GM18505 (cell line): ENCODE measurements at regions not wholly inside any gene's neighbourhood (a gene's known extent, or its start where the extent isn't known, plus 50 kb on each side); places are given as distances from the start of the nearest gene placed in this dataset.

Experiments
- ATAC-seq: cut with Tn5 transposase; IDR thresholded peaks from one replicate; pipeline ENCODE4 v1.9.1; 2021; ENCODE audit not compliant: unreplicated experiment
- POLR2A ChIP-seq: IDR thresholded peaks from 4 replicates; pipeline ENCODE4 v1.6.1; 2011; ENCODE audit warnings: borderline replicate concordance; ENCODE audit not compliant: insufficient read depth, insufficient read length; ENCODE audit errors: extremely low read depth

DNA sequence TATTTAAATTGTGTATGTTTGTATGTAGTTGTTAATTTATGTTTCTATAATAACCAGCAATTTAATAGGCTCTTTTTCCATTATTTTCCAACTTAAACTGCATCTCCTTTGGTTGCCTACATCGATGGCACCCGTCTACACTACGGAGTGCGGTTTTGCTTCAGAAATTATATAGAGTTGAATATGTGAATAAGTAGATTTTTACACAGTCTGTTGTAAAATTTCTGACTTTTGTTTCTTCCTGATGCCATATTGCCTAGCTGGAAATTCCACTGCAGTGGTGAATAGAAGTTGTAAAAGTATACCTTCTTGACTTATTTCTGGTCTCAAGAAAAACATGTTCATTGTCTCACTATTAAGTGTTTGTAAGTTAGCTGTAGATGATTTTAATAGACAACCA is 404.1 kb upstream of the EPHA7 start:
- ATAC-seq = no peak
- TF ChIP-seq POLR2A = no peak

GRCh38 chr6:93822434-93823265 is 403.3 kb upstream of the EPHA7 start:
- no peak for ATAC-seq
- TF ChIP-seq POLR2A = no peak

DNA sequence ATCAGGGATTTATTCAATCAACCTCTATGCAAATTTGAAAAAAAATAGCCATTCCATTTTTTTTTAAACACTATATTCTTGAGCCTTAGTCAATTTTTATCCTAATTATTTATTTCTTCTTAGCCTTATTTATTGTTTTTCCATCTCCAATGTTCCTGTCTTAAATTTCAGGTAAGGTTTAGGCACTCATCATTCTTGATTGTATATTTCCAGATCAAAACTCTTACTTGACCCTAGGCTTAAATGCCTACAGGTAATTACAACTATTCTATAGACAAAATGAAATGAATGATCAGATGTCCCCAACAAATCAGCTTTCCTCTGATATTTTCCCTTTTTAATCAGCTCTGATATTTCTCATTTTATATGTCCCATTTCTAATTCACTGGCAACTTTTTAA is 402.6 kb upstream of the EPHA7 start:
- ATAC-seq = no peak
- no peak for TF ChIP-seq POLR2A

- no peak for TF ChIP-seq POLR2A
- ATAC-seq = no peak
Measured at GRCh38 chr6:93820465-93821082, 401.2 kb upstream of the EPHA7 start.

GRCh38 chr6:93819189-93819588 is 399.8 kb upstream of the EPHA7 start:
- no peak for ATAC-seq
- no peak for TF ChIP-seq POLR2A

- no peak for TF ChIP-seq POLR2A
Measured at GRCh38 chr6:93817937-93818336, 398.6 kb upstream of the EPHA7 start.

DNA sequence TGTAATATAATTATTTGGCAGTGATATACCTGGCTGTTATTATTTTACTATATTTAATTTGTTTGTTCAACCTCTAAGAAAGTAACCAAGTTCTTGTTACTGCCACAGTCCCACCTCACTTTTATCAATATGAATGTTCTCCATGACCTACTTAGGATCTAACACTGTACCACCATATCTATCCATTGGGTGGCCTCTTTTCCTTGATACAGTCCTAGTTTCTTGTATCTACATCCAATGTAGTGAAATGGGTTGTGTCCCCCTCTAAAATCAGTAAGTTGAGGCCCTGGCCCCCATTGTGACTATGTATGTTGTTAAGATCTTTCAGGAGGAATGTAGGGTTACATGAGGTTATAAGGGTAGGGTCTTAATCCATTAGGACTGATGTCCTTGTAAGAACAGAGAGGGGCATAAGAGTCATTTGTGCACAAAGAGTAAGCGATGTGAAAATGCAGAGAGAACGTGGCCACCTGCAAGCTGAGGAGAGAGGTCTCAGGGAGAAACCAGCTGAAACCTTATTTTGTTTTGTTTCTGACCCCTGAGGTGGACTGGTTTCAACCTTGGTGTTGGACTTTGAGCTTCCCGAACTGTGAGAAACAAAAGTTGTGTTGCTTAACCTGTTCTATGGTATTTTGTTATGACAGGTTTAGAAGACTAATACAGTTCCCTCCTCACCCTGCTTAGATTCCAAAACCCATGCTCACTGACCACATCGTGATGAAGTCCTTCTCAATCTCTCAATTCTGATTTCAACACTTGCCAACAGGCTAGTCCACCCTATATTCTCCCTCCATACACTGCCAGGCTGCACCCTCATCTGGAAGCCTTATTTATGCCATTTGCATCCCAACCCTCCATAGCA is 387.3 kb upstream of the EPHA7 start:
- TF ChIP-seq POLR2A = no peak

More at GRCh38 chr6:93817937-93818336, 398.6 kb upstream of the EPHA7 start:
- ATAC-seq = no peak

DNA sequence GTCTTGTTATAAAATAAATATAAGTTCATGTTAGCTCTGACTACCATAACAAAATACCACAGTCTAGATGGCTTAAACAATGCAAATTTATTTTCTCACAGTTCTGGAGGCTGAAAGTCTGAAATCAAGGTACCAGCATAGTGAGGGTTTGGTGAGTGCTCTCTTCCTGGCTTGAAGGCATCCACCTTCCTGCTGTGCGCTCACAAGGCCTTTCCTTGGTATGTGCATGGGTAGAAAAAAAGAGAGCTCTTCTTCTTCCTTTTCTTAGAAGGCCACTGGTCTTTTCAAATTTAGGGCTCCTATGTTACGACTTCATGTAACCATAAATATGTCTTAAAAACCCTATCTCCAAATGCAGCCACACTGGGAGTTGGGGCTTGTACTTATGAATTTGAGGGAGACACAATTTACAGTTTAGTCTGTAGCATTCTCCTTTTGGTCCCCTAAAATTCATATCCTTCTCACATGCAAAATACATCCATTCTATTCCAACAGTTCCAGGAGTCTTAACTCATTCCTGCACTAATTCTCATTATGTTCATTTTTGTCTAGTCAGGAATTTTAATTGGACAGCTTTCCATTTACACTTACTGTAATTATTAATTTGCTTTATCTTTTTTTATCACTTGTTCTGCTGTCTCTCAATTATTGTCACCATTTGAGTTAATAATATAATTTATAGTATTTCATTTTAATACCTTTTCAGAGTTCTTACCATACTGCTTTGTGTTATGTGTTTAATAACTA is 381.9 kb upstream of the EPHA7 start:
- ATAC-seq = no peak
- no peak for TF ChIP-seq POLR2A

More for the DNA sequence above, 387.3 kb upstream of the EPHA7 start:
- no peak for ATAC-seq

DNA sequence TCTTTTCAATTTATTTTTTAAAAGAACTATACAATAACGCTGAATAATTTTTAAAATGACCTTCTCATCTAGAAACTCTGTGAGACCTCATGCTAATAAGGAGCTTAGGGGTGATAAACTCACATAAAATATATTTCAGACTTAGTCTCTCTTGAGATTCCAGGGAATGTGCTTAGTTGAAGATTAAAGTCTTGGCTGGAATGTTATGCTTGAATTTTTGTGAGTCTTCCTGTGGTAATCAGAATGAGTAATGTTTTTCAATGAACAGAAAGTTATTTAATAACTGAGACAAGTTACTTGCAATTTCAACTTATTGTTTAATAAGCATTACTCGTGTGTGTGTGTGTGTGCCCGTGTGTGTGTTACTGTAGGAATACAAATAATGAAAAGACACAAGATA is 379.9 kb upstream of the EPHA7 start:
- ATAC-seq = no peak
- no peak for TF ChIP-seq POLR2A

- no peak for ATAC-seq
- TF ChIP-seq POLR2A = no peak
Measured at GRCh38 chr6:93794166-93794565, 374.8 kb upstream of the EPHA7 start.

GRCh38 chr6:93792746-93793145 is 373.4 kb upstream of the EPHA7 start:
- TF ChIP-seq POLR2A = no peak
- ATAC-seq = no peak

DNA sequence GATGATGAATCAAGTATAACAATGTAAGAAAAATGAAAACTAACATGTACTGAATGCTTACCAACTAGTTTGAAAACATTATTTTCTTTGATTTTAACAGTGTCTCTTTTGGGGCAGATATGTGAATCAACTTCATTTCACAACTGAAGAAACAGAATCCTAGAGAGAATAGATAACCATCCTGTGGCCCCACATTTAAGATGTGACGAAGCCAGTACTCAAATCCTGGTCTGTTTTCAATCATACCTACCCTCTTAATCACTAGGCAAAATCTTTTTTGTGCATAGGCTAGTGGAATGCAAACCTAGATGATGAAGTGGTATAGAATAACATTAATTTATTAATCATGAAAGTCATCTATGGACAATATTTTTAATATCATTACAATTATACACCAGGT is 371.6 kb upstream of the EPHA7 start:
- no peak for TF ChIP-seq POLR2A
- ATAC-seq = no peak

DNA sequence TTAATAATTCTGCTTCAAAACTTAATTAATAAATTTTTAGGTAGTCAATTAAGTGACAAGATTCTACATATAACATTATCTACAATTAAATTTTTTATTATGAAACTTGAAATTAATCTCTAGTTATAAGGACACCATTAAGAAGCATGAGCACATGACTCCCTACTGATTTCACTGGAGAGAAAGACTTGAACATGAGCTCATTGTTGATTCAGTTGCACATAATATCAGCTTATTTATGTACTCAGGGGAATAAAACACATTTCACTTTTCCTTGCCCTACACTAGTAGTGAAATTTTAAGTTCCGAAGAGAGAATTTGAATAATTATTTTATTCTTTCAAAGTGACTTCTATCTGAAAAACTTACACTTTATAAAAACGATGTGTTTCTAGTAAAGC is 370.2 kb upstream of the EPHA7 start:
- TF ChIP-seq POLR2A = no peak

GRCh38 chr6:93787841-93788240 is 368.5 kb upstream of the EPHA7 start:
- no peak for ATAC-seq

More for the DNA sequence above, 370.2 kb upstream of the EPHA7 start:
- ATAC-seq = no peak

More at GRCh38 chr6:93787841-93788240, 368.5 kb upstream of the EPHA7 start:
- TF ChIP-seq POLR2A = no peak
